ENCODE measurements at regions not wholly inside any gene's neighbourhood (a gene's known extent, or its start where the extent isn't known, plus 50 kb on each side); places are given as distances from the start of the nearest gene placed in this dataset.

- no peak for FAIRE-seq
Measured at GRCh38 chr1:218694636-218695035, 349.5 kb downstream of the TGFB2 start.

GRCh38 chr1:218695525-218695924, 350.4 kb downstream of the TGFB2 start:
- no peak for TF ChIP-seq POLR2AphosphoS5 (IDR thresholded peaks at IDR 0.05; ENCODE audit: low read depth, low read length)
- TF ChIP-seq TAF1 (IDR thresholded peaks at IDR 0.05; ENCODE audit: low read depth, low read length) = no peak
- no peak for TF ChIP-seq SPI1 (IDR thresholded peaks at IDR 0.05; ENCODE audit: low read depth, low read length)
- no peak for TF ChIP-seq POLR2A (IDR thresholded peaks at IDR 0.05; ENCODE audit: low read depth, low read length)
- TF ChIP-seq POU2F2 (IDR thresholded peaks at IDR 0.05; ENCODE audit: low read depth, low read length) = no peak
- TF ChIP-seq PAX5 (IDR thresholded peaks at IDR 0.05; ENCODE audit: insufficient read depth, low read length, severe bottlenecking) = no peak
- FAIRE-seq (no peak), DNase-seq (ENCODE audit: insufficient read length, low spot score) (no peak)

More at GRCh38 chr1:218694636-218695035, 349.5 kb downstream of the TGFB2 start:
- TF ChIP-seq TAF1 (IDR thresholded peaks at IDR 0.05; ENCODE audit: low read depth, low read length) = no peak
- TF ChIP-seq PAX5 (IDR thresholded peaks at IDR 0.05; ENCODE audit: insufficient read depth, low read length, severe bottlenecking) = no peak
- TF ChIP-seq POLR2AphosphoS5 (IDR thresholded peaks at IDR 0.05; ENCODE audit: low read depth, low read length) = no peak
- no peak for TF ChIP-seq SPI1 (IDR thresholded peaks at IDR 0.05; ENCODE audit: low read depth, low read length)
- TF ChIP-seq POU2F2 (IDR thresholded peaks at IDR 0.05; ENCODE audit: low read depth, low read length) = no peak
- DNase-seq (ENCODE audit: insufficient read length, low spot score) = no peak

- DNase-seq (ENCODE audit: insufficient read length, low spot score) (no peak), FAIRE-seq (no peak)
- no peak for TF ChIP-seq SPI1 (IDR thresholded peaks at IDR 0.05; ENCODE audit: low read depth, low read length)
- TF ChIP-seq POLR2A (IDR thresholded peaks at IDR 0.05; ENCODE audit: low read depth, low read length) = no peak
- no peak for TF ChIP-seq POLR2AphosphoS5 (IDR thresholded peaks at IDR 0.05; ENCODE audit: low read depth, low read length)
- no peak for TF ChIP-seq POU2F2 (IDR thresholded peaks at IDR 0.05; ENCODE audit: low read depth, low read length)
- TF ChIP-seq TAF1 (IDR thresholded peaks at IDR 0.05; ENCODE audit: low read depth, low read length) = no peak
- TF ChIP-seq PAX5 (IDR thresholded peaks at IDR 0.05; ENCODE audit: insufficient read depth, low read length, severe bottlenecking) = no peak
Measured at GRCh38 chr1:218698141-218698540, 353.0 kb downstream of the TGFB2 start.

GRCh38 chr1:218699421-218699820, 354.3 kb downstream of the TGFB2 start:
- DNase-seq (ENCODE audit: insufficient read length, low spot score) (no peak), FAIRE-seq (no peak)

GRCh38 chr1:218699865-218700264, 354.7 kb downstream of the TGFB2 start:
- no peak for FAIRE-seq
- no peak for DNase-seq (ENCODE audit: insufficient read length, low spot score)
- TF ChIP-seq POLR2AphosphoS5 (IDR thresholded peaks at IDR 0.05; ENCODE audit: low read depth, low read length) (no peak), PAX5 (IDR thresholded peaks at IDR 0.05; ENCODE audit: insufficient read depth, low read length, severe bottlenecking) (no peak), POU2F2 (IDR thresholded peaks at IDR 0.05; ENCODE audit: low read depth, low read length) (no peak), SPI1 (IDR thresholded peaks at IDR 0.05; ENCODE audit: low read depth, low read length) (no peak), TAF1 (IDR thresholded peaks at IDR 0.05; ENCODE audit: low read depth, low read length) (no peak), POLR2A (IDR thresholded peaks at IDR 0.05; ENCODE audit: low read depth, low read length) (no peak)

More at GRCh38 chr1:218699421-218699820, 354.3 kb downstream of the TGFB2 start:
- TF ChIP-seq PAX5 (IDR thresholded peaks at IDR 0.05; ENCODE audit: insufficient read depth, low read length, severe bottlenecking) (no peak), POLR2A (IDR thresholded peaks at IDR 0.05; ENCODE audit: low read depth, low read length) (no peak), POU2F2 (IDR thresholded peaks at IDR 0.05; ENCODE audit: low read depth, low read length) (no peak), POLR2AphosphoS5 (IDR thresholded peaks at IDR 0.05; ENCODE audit: low read depth, low read length) (no peak), SPI1 (IDR thresholded peaks at IDR 0.05; ENCODE audit: low read depth, low read length) (no peak), TAF1 (IDR thresholded peaks at IDR 0.05; ENCODE audit: low read depth, low read length) (no peak)

- TF ChIP-seq SPI1 (IDR thresholded peaks at IDR 0.05; ENCODE audit: low read depth, low read length) (no peak), TAF1 (IDR thresholded peaks at IDR 0.05; ENCODE audit: low read depth, low read length) (no peak), POLR2A (IDR thresholded peaks at IDR 0.05; ENCODE audit: low read depth, low read length) (no peak), POU2F2 (IDR thresholded peaks at IDR 0.05; ENCODE audit: low read depth, low read length) (no peak), PAX5 (IDR thresholded peaks at IDR 0.05; ENCODE audit: insufficient read depth, low read length, severe bottlenecking) (no peak), POLR2AphosphoS5 (IDR thresholded peaks at IDR 0.05; ENCODE audit: low read depth, low read length) (no peak)
- DNase-seq (ENCODE audit: insufficient read length, low spot score) (no peak), FAIRE-seq (no peak)
Measured at GRCh38 chr1:218700666-218701065, 355.5 kb downstream of the TGFB2 start.

GRCh38 chr1:218701131-218701530, 356.0 kb downstream of the TGFB2 start:
- DNase-seq (ENCODE audit: insufficient read length, low spot score) = no peak

GRCh38 chr1:218702775-218703174, 357.6 kb downstream of the TGFB2 start:
- DNase-seq (ENCODE audit: insufficient read length, low spot score) (no peak), FAIRE-seq (no peak)
- TF ChIP-seq PAX5 (IDR thresholded peaks at IDR 0.05; ENCODE audit: insufficient read depth, low read length, severe bottlenecking) = no peak
- TF ChIP-seq POLR2AphosphoS5 (IDR thresholded peaks at IDR 0.05; ENCODE audit: low read depth, low read length) = no peak
- TF ChIP-seq SPI1 (IDR thresholded peaks at IDR 0.05; ENCODE audit: low read depth, low read length) = no peak
- TF ChIP-seq TAF1 (IDR thresholded peaks at IDR 0.05; ENCODE audit: low read depth, low read length) = no peak
- TF ChIP-seq POU2F2 (IDR thresholded peaks at IDR 0.05; ENCODE audit: low read depth, low read length) = no peak
- TF ChIP-seq POLR2A (IDR thresholded peaks at IDR 0.05; ENCODE audit: low read depth, low read length) = no peak

More at GRCh38 chr1:218701131-218701530, 356.0 kb downstream of the TGFB2 start:
- no peak for TF ChIP-seq POLR2AphosphoS5 (IDR thresholded peaks at IDR 0.05; ENCODE audit: low read depth, low read length)
- no peak for FAIRE-seq

GRCh38 chr1:218703836-218704235, 358.7 kb downstream of the TGFB2 start:
- no peak for FAIRE-seq
- DNase-seq (ENCODE audit: insufficient read length, low spot score) = no peak
- no peak for TF ChIP-seq SPI1 (IDR thresholded peaks at IDR 0.05; ENCODE audit: low read depth, low read length)
- TF ChIP-seq POU2F2 (IDR thresholded peaks at IDR 0.05; ENCODE audit: low read depth, low read length) = no peak
- no peak for TF ChIP-seq POLR2A (IDR thresholded peaks at IDR 0.05; ENCODE audit: low read depth, low read length)
- TF ChIP-seq PAX5 (IDR thresholded peaks at IDR 0.05; ENCODE audit: insufficient read depth, low read length, severe bottlenecking) = no peak
- TF ChIP-seq POLR2AphosphoS5 (IDR thresholded peaks at IDR 0.05; ENCODE audit: low read depth, low read length) = no peak
- no peak for TF ChIP-seq TAF1 (IDR thresholded peaks at IDR 0.05; ENCODE audit: low read depth, low read length)

GRCh38 chr1:218705391-218705790, 360.3 kb downstream of the TGFB2 start:
- DNase-seq (ENCODE audit: insufficient read length, low spot score) = no peak
- no peak for TF ChIP-seq TAF1 (IDR thresholded peaks at IDR 0.05; ENCODE audit: low read depth, low read length)
- no peak for TF ChIP-seq PAX5 (IDR thresholded peaks at IDR 0.05; ENCODE audit: insufficient read depth, low read length, severe bottlenecking)
- TF ChIP-seq POLR2AphosphoS5 (IDR thresholded peaks at IDR 0.05; ENCODE audit: low read depth, low read length) = no peak
- no peak for TF ChIP-seq SPI1 (IDR thresholded peaks at IDR 0.05; ENCODE audit: low read depth, low read length)
- no peak for TF ChIP-seq POLR2A (IDR thresholded peaks at IDR 0.05; ENCODE audit: low read depth, low read length)
- no peak for TF ChIP-seq POU2F2 (IDR thresholded peaks at IDR 0.05; ENCODE audit: low read depth, low read length)
- no peak for FAIRE-seq
